Erythroblast (primary cell): ENCODE measurements at regions not wholly inside any gene's neighbourhood (a gene's known extent, or its start where the extent isn't known, plus 50 kb on each side); places are given as distances from the start of the nearest gene placed in this dataset.
"Not testable (repeated sequence)": the region's sequence is repeated elsewhere in the genome, so short reads cannot be mapped to it uniquely, and the experiment has no call there.

Experiments used
- GATA1 ChIP-seq: IDR thresholded peaks from 2 replicates; pipeline ENCODE4 v1.6.1; 2011; ENCODE audit warnings: low read depth, mild to moderate bottlenecking, control low read depth, low read length, moderate library complexity
- POLR2A ChIP-seq: IDR thresholded peaks from 2 replicates; pipeline ENCODE4 v1.6.1; 2011; ENCODE audit warnings: mild to moderate bottlenecking, low read length

GRCh38 chr3:21204122-21204521 lies 546.9 kb downstream of the ZNF385D start:
- not testable (repeated sequence) for TF ChIP-seq POLR2A, GATA1
